Nephron (organoid): ENCODE measurements at regions not wholly inside any gene's neighbourhood (a gene's known extent, or its start where the extent isn't known, plus 50 kb on each side); places are given as distances from the start of the nearest gene placed in this dataset.

Experiments
- H3K27ac Mint-ChIP-seq, 3 experiments: 2 replicates each; pipeline ENCODE4 v1.8.0; 2020; ENCODE audit warnings: mixed read lengths in 3 of 3, mild to moderate bottlenecking in 2 of 3, moderate library complexity in 1 of 3
- H3K27me3 Mint-ChIP-seq: 2 replicates; pipeline ENCODE4 v1.8.0; 2021; ENCODE audit warnings: low read depth, mild to moderate bottlenecking, moderate library complexity, mixed read lengths
- H3K36me3 Mint-ChIP-seq: 2 replicates; pipeline ENCODE4 v1.8.0; 2020; ENCODE audit warnings: low read depth, mixed read lengths
- H3K4me1 Mint-ChIP-seq: 2 replicates; pipeline ENCODE4 v1.8.0; 2020; ENCODE audit warnings: mixed read lengths
- H3K4me3 Mint-ChIP-seq, 3 experiments: 2 replicates each; pipeline ENCODE4 v1.8.0; 2020; ENCODE audit warnings: mild to moderate bottlenecking in 3 of 3, mixed read lengths in 3 of 3, moderate library complexity in 2 of 3
- H3K9me3 Mint-ChIP-seq: 2 replicates; pipeline ENCODE4 v1.8.0; 2020; ENCODE audit warnings: mixed read lengths
- CTCF ChIP-seq, 3 experiments: fragments of 200-600 bp; sonication (generic); IDR thresholded peaks; one replicate each; pipeline ENCODE4 v1.5.0; 2021; ENCODE audit warnings: antibody characterized with exemption in 3 of 3; ENCODE audit not compliant: unreplicated experiment in 3 of 3

- peaks cover 38% of the 10 kb centered on the region for H3K9me3 Mint-ChIP-seq
- peaks cover 19% of the 10 kb centered on the region for H3K4me1 Mint-ChIP-seq
- no peaks in the 10 kb centered on the region for H3K36me3 Mint-ChIP-seq
- H3K4me3 Mint-ChIP-seq: no peak overlapping the region
- H3K27ac Mint-ChIP-seq: no peak overlapping the region
- TF ChIP-seq CTCF (IDR thresholded peaks at IDR 0.05; ENCODE audit: unreplicated experiment in 3 of 3): no peak
- H3K27me3 Mint-ChIP-seq: peaks cover 21% of the 10 kb centered on the region
These were observed 50.3 kb upstream of the CXCL12 start for GRCh38 chr10:44435196-44435595.

- Mint-ChIP-seq H3K27ac (peak overlapping the region in 1 of 3 experiments; percentile 79), H3K36me3 (no peaks in the 10 kb centered on the region), H3K9me3 (peaks cover 34% of the 10 kb centered on the region), H3K4me3 (no peak overlapping the region), H3K27me3 (peaks cover 15% of the 10 kb centered on the region), H3K4me1 (peaks cover 19% of the 10 kb centered on the region)
- TF ChIP-seq CTCF (IDR thresholded peaks at IDR 0.05; ENCODE audit: unreplicated experiment in 3 of 3): no peak
These were observed 51.3 kb upstream of the CXCL12 start for GRCh38 chr10:44436240-44436639.

GRCh38 chr10:44437840-44438511 lies 53.1 kb upstream of the CXCL12 start:
- no peaks in the 10 kb centered on the region for H3K36me3 Mint-ChIP-seq
- H3K27ac Mint-ChIP-seq: peak overlapping the region; percentile 79 to 90 (median 80)
- H3K27me3 Mint-ChIP-seq: peaks cover 14% of the 10 kb centered on the region
- no peak overlapping the region for H3K4me3 Mint-ChIP-seq
- peaks cover 19% of the 10 kb centered on the region for H3K4me1 Mint-ChIP-seq
- peaks cover 24% of the 10 kb centered on the region for H3K9me3 Mint-ChIP-seq
- TF ChIP-seq CTCF (IDR thresholded peaks at IDR 0.05; ENCODE audit: unreplicated experiment in 3 of 3): no peak

GRCh38 chr10:44439239-44439957 lies 54.5 kb upstream of the CXCL12 start:
- peaks cover 9% of the 10 kb centered on the region for H3K27me3 Mint-ChIP-seq
- peak overlapping the region; percentile 79 to 90 (median 89) for H3K27ac Mint-ChIP-seq
- peaks cover 19% of the 10 kb centered on the region for H3K4me1 Mint-ChIP-seq
- TF ChIP-seq CTCF (IDR thresholded peaks at IDR 0.05; ENCODE audit: unreplicated experiment in 3 of 3): no peak
- peaks cover 26% of the 10 kb centered on the region for H3K9me3 Mint-ChIP-seq
- H3K36me3 Mint-ChIP-seq: no peaks in the 10 kb centered on the region
- H3K4me3 Mint-ChIP-seq: no peak overlapping the region

- Mint-ChIP-seq H3K27me3 (peaks cover 6% of the 10 kb centered on the region), H3K36me3 (no peaks in the 10 kb centered on the region), H3K4me1 (peaks cover 19% of the 10 kb centered on the region), H3K27ac (no peak overlapping the region), H3K4me3 (no peak overlapping the region), H3K9me3 (peaks cover 29% of the 10 kb centered on the region)
- TF ChIP-seq CTCF (IDR thresholded peaks at IDR 0.05; ENCODE audit: unreplicated experiment in 3 of 3): no peak
These were observed 55.0 kb upstream of the CXCL12 start for GRCh38 chr10:44439958-44440244.

- Mint-ChIP-seq H3K27ac (no peak overlapping the region), H3K36me3 (no peaks in the 10 kb centered on the region), H3K4me3 (no peak overlapping the region), H3K9me3 (peaks cover 20% of the 10 kb centered on the region), H3K27me3 (no peaks in the 10 kb centered on the region), H3K4me1 (peaks cover 15% of the 10 kb centered on the region)
- peak in 1 of 3 experiments; percentile 8 for TF ChIP-seq CTCF (IDR thresholded peaks at IDR 0.05; ENCODE audit: unreplicated experiment in 3 of 3)
These were observed 72.4 kb upstream of the CXCL12 start for GRCh38 chr10:44457259-44457658.
